Breast epithelium (tissue), 4 donors: ENCODE measurements at regions not wholly inside any gene's neighbourhood (a gene's known extent, or its start where the extent isn't known, plus 50 kb on each side); places are given as distances from the start of the nearest gene placed in this dataset.
"Not testable (repeated sequence)": the region's sequence is repeated elsewhere in the genome, so short reads cannot be mapped to it uniquely, and the experiment has no call there.

Experiments
- DNase-seq, 2 donors: peaks; one replicate each; pipeline ENCODE4 v3.0.0-alpha.2; 2019; ENCODE audit warnings: low spot score in 2 of 2
- H3K27ac ChIP-seq, 2 donors: fragments of 200-600 bp; sonication (generic) in 1 of 2; one replicate each; pipeline ENCODE4 v1.5.1; 2016 to 2019; ENCODE audit warnings: mild to moderate bottlenecking in 1 of 2
- H3K27me3 ChIP-seq, 2 donors: fragments of 200-600 bp; sonication (generic) in 1 of 2; one replicate each; pipeline versions ENCODE4 v1.5.1 to v1.6.0; 2017 to 2019; ENCODE audit warnings: control low read depth in 1 of 2, mild to moderate bottlenecking in 1 of 2
- H3K36me3 ChIP-seq: fragments of 200-600 bp; one replicate; pipeline ENCODE4 v1.5.1; 2019
- H3K4me1 ChIP-seq, 2 donors: fragments of 200-600 bp; sonication (generic); one replicate each; pipeline ENCODE4 v1.5.1; 2016 to 2019; ENCODE audit warnings: control low read depth in 1 of 2
- H3K4me3 ChIP-seq, 3 donors: fragments of 200-600 bp; sonication (generic); 1 replicate in 2 of 3; 2 replicates in 1 of 3; pipeline ENCODE4 v1.5.1; 2016 to 2019; ENCODE audit warnings: mild to moderate bottlenecking in 3 of 3, moderate library complexity in 2 of 3
- H3K9me3 ChIP-seq, 2 donors: fragments of 200-600 bp; sonication (generic) in 1 of 2; one replicate each; pipeline ENCODE4 v1.5.1; 2016 to 2019; ENCODE audit warnings: control low read depth in 1 of 2
- intact Hi-C: fragments of 100-400 bp; cut with DNase I; formaldehyde crosslinking; loops from one replicate; pipeline ENCODE4 v1.15.1; 2023; ENCODE audit warnings: low total_unique reads

DNA sequence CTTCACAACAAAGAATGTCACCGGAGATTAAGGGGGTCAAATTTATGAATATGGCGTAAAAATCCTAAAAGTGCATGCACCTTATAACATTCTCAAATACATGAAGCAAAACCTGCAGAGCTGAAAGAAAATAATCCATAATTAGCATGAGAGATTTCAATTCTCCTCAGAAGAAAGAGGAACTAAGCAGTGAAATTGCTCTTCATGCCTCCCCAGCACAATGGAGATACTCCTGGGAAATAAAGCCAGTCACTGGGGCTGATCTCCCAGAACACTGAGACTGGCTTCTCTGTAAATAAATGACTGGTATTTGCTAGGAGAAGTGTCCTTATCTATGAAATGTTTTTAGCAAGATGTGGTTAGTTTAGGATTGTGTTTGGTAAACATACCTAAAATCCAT lies 68.1 kb downstream of the GOLGA6L6 start:
- DNase-seq, H3K27ac ChIP-seq, intact Hi-C loops, H3K36me3 ChIP-seq, H3K4me3 ChIP-seq, H3K27me3 ChIP-seq, H3K9me3 ChIP-seq, H3K4me1 ChIP-seq: not testable (repeated sequence)

DNA sequence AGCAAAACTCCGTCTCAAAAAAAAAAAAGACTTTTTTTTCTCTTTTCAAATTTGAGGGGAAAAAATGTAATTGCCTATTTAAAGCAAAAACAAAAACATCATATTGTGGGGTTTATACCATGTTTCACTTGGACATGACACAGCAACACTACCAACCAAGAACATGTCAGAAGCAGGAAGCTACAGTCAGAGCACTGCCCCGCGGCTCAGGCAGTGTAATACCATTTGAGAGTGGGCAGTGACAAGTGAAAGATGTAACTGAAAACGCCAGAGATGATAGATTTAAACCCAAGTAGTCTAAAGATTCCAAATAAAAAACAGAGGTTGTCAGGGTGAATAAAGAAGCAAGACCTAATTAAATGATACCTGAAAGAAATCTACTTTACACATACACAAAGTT lies 68.6 kb downstream of the GOLGA6L6 start:
- H3K36me3 ChIP-seq, intact Hi-C loops, H3K9me3 ChIP-seq, H3K4me1 ChIP-seq, H3K27me3 ChIP-seq, DNase-seq, H3K4me3 ChIP-seq, H3K27ac ChIP-seq: not testable (repeated sequence)

DNA sequence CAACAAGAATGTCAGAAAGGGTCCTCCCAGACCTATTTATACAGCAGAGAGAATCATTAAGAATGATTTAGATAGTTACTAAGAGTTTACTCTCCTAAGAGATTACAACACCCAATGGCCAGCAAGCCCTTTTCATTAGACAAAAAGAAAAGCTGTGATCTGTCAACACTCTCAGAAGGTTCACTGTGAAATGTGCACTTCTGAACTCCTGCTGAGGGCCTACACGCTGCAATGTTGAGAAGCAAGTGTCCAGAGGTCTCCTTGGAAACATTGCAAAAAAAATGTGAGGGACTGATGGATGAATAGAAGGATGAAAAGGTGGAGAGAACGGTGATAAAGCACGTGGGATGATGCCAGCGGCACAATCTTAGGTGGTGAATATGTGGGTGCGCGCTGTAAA lies 70.8 kb downstream of the GOLGA6L6 start:
- DNase-seq, H3K36me3 ChIP-seq, H3K27me3 ChIP-seq, intact Hi-C loops, H3K4me3 ChIP-seq, H3K27ac ChIP-seq, H3K4me1 ChIP-seq, H3K9me3 ChIP-seq: not testable (repeated sequence)

DNA sequence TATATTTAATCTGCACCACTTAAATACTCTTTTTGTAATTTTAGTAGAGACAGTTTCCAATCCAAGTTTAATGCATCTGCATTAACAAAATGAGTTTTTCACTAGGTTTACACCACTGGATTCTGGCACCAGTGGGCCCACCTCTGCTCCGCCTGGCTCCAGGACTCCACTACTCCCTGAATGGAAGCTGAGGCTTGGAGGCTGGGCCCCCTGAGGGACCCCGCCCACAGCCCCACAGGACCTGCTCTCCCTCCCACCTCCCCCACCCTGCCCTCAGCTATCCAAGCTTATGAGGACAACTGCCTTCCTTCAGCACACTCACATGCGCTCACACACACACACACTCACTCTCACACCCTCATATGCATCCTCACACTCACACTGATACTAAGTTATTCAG lies 100.5 kb downstream of the GOLGA6L6 start:
- not testable (repeated sequence) for H3K4me1 ChIP-seq, H3K27me3 ChIP-seq

DNA sequence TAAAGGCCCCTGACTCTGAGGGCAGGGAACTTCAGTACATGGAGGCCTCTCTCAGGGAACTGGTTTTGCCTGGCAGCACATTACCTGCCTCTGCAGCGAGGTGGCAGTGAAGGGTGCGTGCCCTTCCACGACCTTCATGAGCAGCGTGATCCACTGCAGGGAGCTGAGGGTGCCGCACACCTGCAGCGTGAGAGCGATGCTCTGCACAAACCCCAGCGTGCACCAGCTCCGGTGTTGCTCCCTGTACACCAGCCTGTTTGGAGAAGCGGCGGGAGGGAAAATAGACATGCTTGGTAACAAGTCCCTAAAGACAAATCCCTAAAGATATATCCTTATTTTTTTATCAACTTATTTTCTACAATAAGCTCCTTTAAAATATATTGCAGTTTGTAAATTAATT lies 101.2 kb downstream of the GOLGA6L6 start:
- H3K4me3 ChIP-seq, H3K36me3 ChIP-seq, H3K27me3 ChIP-seq, H3K4me1 ChIP-seq, intact Hi-C loops, H3K27ac ChIP-seq, H3K9me3 ChIP-seq, DNase-seq: not testable (repeated sequence)

More for the DNA sequence above, 100.5 kb downstream of the GOLGA6L6 start:
- DNase-seq, H3K9me3 ChIP-seq, intact Hi-C loops, H3K36me3 ChIP-seq, H3K27ac ChIP-seq, H3K4me3 ChIP-seq: not testable (repeated sequence)

DNA sequence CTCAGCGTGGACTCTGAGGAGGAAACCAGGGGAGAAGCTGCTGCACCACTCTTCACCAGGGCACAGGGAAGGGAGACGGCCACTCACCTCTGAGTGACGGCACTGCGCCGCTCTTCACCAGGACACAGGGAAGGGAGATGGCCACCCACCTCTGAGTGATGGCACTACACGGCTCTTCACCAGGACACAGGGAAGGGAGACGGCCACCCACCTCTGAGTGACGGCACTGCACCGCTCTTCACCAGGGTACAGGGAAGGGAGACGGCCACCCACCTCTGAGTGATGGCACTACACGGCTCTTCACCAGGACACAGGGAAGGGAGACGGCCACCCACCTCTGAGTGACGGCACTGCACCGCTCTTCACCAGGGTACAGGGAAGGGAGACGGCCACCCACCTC lies 102.5 kb downstream of the GOLGA6L6 start:
- H3K27me3 ChIP-seq, intact Hi-C loops, H3K9me3 ChIP-seq, H3K4me3 ChIP-seq, H3K4me1 ChIP-seq, DNase-seq, H3K27ac ChIP-seq, H3K36me3 ChIP-seq: not testable (repeated sequence)

DNA sequence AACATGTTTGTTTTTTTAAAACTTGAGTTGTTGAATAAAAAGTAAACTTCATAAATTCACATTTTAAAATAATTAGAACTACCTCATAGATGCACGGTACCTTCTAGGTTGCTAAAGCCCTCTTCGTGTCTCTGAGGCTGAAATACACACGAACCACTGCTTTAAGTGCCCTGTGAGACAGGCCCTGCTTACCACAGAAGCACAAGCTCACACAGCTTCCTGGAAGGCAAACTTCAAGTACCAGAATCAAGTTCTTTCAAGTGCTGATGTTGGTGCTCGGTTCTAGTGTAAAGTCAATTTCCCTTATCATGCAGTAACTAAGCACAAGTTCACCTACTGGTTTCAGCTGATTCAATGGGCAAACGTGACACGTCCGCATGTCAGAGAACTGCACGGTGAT lies 103.3 kb downstream of the GOLGA6L6 start:
- DNase-seq, H3K27me3 ChIP-seq, H3K4me3 ChIP-seq, H3K9me3 ChIP-seq, H3K4me1 ChIP-seq, H3K36me3 ChIP-seq, H3K27ac ChIP-seq, intact Hi-C loops: not testable (repeated sequence)

DNA sequence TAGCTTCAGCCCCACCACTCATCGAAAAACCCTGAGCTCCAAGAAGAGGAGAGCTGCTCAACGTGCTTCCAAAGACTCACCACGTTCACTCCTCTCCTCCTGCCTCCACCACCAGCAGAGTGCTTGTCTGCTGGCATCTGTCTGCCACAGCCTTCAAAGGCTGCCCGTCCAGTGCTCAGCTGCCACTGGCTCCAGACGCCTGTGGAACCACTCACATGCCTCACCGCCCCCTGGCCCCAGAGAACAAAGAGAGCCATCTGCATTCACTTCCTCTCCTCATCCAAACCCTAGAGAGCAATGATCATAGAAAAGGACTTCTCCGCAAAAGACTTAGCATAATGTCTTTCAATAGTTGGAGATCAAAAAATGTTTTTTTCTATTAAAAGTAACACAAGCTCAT lies 108.1 kb downstream of the GOLGA6L6 start:
- H3K27ac ChIP-seq, intact Hi-C loops, H3K27me3 ChIP-seq, H3K36me3 ChIP-seq, H3K9me3 ChIP-seq, H3K4me1 ChIP-seq, H3K4me3 ChIP-seq, DNase-seq: not testable (repeated sequence)

DNA sequence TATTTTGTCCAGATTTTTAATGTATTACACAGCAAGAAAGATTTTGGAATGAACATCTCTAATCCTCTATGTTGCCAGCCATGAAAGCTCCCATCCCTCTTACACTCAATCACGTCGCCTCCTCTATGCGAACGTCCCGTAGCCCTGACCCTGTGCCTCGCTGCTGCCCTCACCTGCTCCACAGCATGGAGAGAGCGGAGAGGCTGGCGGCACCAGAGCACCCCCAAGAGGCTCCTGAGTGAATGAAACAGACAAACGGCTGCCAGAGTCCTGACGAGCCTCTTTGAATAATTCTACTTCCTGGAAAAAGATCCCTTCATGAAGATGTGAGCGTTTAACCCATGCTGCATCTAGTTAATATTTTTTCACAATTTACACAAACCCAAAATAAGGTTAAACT lies 111.1 kb downstream of the GOLGA6L6 start:
- H3K4me1 ChIP-seq, DNase-seq, H3K36me3 ChIP-seq, H3K27ac ChIP-seq, H3K9me3 ChIP-seq, H3K4me3 ChIP-seq, intact Hi-C loops, H3K27me3 ChIP-seq: not testable (repeated sequence)

DNA sequence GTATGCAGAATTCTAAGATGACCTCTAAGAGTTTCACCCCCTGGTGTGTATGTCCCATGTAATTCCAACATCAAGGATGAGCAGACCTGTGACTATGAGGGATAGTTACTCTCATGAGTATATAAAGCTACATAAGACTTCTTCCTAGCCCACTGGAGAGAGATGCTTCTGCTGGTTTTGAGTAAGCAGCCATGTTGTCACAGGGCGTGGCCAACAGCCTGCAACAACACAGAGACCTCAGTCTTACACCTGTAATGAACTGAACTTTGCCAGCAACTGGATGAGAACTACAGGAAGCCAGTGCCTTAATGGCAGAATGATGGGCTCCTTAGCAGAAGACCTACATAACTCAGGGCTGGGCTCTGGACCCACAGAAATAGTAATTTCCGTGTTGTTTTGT lies 120.9 kb downstream of the GOLGA6L6 start:
- intact Hi-C loops, H3K4me3 ChIP-seq, H3K27me3 ChIP-seq, H3K36me3 ChIP-seq, H3K4me1 ChIP-seq, H3K27ac ChIP-seq, DNase-seq, H3K9me3 ChIP-seq: not testable (repeated sequence)

DNA sequence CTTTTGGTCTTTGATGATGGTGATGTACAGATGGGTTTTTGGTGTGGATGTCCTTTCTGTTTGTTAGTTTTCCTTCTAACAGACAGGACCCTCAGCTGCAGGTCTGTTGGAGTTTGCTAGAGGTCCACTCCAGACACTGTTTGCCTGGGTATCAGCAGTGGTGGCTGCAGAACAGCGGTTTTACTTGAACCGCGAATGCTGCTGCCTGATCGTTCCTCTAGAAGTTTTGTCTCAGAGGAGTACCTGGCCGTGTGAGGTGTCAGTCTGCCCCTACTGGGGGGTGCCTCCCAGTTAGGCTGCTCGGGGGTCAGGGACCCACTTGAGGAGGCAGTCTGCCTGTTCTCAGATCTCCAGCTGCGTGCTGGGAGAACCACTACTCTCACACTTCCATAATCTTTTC lies 125.0 kb downstream of the GOLGA6L6 start:
- H3K36me3 ChIP-seq, intact Hi-C loops, DNase-seq, H3K4me3 ChIP-seq, H3K9me3 ChIP-seq, H3K4me1 ChIP-seq, H3K27me3 ChIP-seq, H3K27ac ChIP-seq: not testable (repeated sequence)

DNA sequence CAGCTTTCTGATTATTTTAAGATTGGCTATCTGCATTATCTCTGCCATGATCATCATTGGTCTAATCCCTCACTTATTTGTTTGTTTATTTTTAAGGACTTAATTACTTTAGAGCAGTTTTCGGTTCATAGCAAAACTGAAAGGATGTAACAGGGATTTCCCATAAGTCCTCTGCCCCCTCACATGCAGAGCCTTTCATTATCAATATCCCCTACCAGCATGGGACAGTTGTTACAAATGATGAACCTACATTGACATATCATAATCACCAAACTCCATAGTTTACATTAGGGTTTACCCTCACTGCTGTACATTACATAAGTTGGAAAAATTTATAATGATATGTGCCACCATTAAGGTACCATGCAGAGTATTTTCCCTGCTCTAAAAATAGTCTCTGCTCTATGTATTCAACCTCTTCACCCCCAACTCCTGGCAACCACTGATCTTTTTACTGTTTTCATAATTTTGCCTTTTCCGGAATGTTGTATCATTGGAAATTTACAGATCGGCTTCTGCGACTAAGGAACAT lies 131.9 kb downstream of the GOLGA6L6 start:
- H3K4me1 ChIP-seq, H3K36me3 ChIP-seq, H3K27me3 ChIP-seq, DNase-seq, H3K27ac ChIP-seq, intact Hi-C loops, H3K4me3 ChIP-seq: not testable (repeated sequence)
- peaks cover 6 to 34% of the 10 kb centered on the region in 2 donors for H3K9me3 ChIP-seq
